ENCODE measurements at regions not wholly inside any gene's neighbourhood (a gene's known extent, or its start where the extent isn't known, plus 50 kb on each side); places are given as distances from the start of the nearest gene placed in this dataset.
"Not testable (repeated sequence)": the region's sequence is repeated elsewhere in the genome, so short reads cannot be mapped to it uniquely, and the experiment has no call there.

DNA sequence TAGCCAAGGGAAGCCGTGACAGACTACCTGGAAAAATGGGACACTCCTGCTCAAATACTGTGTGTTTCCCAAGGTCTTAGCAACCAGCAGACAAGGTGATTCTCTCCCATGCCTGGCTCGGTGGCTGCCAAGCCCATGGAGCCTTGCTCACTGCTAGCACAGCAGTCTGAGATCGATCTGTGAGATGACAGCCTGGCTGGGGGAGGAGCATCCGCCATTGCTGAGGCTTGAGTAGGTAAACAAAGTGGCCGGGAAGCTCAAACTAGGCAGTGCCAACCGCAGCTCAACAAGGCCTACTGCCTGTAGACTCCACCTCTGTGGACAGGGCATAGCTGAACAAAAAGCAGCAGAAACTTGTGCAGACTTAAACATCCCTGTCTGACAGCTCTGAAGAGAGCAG is 137.0 kb downstream of the USP46 start:
- TF ChIP-seq EZH2phosphoT487, CTCF (IDR thresholded peaks at IDR 0.05; ENCODE audit: low read length): not testable (repeated sequence)
